Activated CD4-positive, alpha-beta T cell treated with anti-CD3 and anti-CD28 coated beads for 4 hours (primary cell): ENCODE measurements at regions not wholly inside any gene's neighbourhood (a gene's known extent, or its start where the extent isn't known, plus 50 kb on each side); places are given as distances from the start of the nearest gene placed in this dataset.
"Not testable (repeated sequence)": the region's sequence is repeated elsewhere in the genome, so short reads cannot be mapped to it uniquely, and the experiment has no call there.

Source experiments
- DNase-seq, 2 donors: peaks; one replicate each; pipeline ENCODE4 v3.0.0-alpha.2; 2020

DNA sequence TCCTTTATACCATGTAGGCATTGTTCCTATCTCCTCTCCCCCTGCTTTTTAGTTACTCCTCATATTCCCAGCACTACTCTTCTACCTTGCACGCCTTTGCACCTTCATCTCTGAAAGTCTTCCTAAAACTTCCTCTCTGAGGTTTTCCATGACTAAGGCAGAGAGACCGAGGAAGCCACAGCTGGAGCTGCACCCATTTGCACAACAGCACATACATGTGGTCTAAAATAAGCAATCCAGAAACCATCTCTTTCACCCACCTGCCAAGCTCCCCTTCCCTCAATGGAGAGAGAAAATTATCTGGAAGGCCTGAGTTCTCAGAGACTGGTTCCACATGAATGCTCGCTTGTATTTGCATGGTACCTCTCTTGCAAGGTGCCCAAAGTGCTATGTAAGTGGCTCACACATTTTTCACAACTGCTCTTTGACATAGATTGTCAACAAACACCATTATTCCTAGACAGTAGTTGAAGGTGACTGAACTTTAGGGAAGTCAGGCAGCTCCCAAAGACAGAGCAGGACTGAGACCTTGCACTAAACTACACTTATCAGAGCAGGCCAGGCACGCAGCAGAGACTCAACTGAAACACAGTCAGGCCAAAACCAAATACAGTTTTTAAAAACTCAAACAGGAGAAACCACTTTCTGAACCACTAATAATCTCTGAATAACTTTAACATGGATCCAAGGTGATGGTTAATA lies 313.2 kb downstream of the TFAP2A start:
- no peak for DNase-seq

DNA sequence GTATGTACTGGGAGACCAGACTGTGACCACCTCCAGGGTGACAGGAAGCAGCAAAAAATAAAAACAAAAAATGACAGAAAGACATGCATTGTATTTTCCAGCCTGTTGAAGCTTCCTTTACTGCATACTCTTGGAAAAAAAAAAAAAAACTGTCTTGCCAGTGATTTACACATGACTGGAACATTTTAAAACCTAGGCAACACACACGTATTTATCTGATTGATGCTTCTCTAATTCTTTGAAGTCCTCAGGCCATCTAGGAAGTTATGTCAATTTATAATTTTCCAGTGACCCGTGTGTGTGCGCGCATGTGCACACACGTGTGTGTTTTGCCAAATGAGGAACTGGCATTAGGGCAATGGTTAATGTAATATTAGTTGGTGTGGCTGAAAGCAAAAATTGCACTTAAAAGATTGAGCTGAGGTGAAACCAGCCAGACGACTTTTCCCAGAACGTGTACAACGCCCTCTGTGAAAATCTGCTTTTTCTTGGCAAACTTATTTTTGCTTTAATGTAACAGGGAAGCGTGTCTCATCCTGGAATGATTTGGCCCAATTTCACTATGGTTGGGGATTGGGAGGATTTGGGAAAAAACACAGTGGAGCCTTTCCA lies 315.2 kb downstream of the TFAP2A start:
- DNase-seq: no peak

DNA sequence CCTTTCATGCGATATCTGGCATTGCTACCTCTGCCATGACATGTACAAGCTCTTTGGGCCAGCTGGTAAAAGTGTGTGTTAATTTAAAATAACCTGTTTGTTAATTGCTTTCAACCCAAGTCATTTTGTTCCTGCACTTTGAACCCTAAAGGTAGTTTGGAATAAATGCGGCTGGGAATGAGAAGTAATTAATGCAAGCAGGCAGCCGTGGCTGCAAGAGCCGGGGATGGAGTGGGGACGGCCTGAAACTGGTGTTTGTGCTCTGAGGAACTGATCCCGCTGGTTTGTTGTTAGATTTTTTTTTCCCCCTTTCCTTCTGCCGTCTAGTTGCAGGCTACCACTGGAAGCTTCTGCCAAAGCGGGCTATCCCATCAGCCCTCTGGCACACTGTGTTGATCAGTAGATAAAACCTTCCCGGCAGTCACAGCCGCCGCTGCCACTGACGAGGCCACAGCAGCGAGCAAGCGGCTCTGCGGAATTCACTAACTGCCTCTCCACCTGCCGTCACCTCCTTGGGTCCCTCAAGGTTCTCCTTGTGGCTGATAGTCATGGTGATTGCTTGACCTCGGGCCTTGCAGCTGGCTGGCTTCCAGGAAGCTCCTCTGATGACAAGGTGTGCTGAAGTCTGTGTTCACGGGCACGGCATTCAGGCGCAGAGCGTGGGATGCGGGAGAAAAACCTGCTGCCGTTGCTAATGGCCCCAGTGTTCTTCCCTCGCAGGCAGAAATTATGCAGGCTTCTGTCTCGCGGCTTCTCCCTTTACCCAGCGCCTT lies 315.9 kb downstream of the TFAP2A start:
- no peak for DNase-seq

DNA sequence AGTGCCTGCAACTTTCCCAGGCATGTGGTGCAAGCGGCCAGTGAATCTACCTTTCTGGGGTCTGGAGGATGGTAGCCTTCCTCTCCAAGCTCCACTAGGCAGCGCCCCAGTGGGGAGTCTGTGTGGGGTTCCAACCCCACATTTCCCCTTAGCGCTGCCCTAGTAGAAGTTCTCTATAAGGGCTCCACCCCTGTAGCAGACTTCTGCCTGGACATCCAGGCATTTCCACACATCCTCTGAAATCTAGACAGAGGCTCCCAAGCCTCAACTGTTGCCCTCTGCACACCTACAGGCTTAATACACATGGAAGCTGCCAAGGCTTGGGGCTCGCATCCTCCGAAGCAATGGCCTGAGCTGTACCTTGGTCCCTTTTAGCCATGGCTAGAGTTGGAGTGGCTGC lies 321.6 kb downstream of the TFAP2A start:
- DNase-seq: no peak

DNA sequence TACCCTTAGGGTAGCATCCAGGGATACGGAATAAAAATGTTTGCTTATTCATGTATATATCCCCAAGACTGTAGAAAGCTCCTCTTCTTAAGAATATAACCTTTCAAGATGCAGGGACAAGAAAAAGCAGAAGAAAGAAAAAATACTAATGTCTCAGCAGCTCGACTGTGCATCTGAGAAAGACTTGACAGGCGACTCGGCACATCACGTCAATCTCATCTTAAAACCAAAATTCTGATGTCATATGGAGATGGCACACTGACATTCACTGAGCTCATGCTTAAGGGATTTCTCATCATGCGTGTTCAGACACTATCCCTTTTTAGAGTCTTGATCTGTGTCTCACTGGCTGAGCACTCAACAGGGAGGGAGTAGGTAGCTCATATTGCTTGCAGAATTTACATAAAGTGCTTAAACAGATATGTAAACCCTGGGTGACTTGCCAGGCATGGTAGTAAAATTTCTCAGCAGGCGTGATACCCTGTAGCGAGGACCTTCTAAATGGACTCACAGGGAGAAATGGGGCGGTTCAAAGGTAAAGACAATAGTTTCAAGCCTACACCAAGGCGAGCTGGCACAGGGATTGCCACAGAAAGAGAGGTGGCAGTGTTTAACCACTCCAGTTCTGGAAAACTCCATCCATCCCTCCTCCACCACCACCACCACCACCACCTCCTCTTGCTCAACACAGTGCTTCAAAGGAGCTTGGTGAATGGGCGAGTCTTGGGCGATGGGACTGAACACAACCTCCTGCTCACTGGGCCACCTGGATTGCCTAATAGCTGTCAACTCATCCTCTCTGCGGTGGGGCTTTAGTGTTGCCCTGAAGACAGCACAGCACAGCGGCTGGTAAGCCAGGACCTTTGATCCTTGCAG lies 330.5 kb downstream of the TFAP2A start:
- DNase-seq: no peak

DNA sequence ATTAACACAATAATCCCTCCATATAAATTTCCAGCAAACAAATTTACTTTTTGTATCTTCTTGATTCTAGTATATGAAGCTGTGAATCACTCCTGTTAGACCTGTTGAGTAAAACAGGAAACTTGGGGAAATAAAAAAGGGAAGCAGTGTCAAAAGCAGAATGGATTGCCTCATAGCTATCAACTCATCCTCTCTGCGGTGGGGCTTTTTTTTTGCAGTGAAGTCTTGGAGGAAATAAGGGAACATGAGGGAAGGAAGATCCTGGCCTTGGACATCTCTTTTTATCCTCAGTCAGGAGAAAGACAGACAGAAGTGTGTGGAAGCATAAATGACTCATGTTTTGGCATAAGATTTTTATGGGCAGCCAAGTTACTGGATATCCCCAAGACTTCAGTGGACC lies 332.5 kb downstream of the TFAP2A start:
- no peak for DNase-seq

DNA sequence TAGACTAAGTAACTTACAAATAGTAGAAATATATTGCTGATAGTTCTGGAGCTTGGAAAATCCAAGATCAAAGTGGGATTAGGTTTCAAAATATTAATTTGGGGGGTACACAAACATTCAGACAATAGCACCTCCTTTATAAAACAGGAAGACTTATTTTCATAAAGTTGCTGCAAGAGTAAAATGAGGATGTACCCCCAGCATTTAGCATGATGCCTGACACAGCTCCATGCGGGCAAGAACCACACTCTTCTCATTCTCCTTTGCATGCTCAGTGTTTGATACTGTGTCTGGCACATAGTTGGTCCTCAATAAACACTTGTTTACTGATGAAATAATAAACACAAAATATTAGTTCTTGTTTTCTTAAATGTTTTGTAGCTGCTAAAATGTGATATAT lies 332.9 kb downstream of the TFAP2A start:
- no peak for DNase-seq

DNA sequence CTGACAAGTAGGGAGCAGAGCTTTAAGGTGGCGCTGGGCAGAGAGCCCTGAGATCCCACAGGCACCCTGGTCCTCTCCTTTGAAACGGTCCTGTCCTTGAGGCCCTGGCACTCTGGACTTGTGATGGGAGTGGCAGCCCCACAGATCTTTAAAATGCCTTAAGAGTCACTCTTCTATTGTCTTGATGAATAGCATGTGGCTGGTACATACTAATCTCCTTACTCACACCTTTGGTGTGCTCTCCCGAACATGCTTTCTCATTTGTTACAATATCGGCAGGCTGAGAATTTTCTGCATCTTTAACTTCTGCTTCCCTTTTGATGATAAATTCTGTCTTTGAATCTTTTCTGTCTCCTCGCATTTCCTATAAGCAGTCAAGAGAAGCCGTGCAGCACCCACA lies 333.8 kb downstream of the TFAP2A start:
- no peak for DNase-seq

DNA sequence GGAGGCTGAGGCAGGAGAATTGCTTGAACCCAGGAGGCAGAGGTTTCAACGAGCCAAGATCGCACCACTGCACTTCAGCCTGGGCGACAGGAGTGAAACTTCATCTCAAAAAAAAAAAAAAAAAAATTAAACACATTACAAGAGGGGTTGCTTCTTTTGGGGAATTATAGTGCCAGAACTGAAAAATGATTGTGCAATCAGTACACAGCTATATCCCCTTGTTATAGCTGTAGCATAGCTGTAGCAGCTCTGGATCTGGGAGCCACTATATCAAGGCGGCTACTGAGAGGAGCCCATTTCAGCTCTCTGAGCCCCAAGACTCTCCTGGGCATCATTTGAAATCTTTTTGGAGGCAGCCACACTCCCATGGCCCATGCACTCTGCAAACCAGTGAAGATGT lies 334.3 kb downstream of the TFAP2A start:
- no peak for DNase-seq

DNA sequence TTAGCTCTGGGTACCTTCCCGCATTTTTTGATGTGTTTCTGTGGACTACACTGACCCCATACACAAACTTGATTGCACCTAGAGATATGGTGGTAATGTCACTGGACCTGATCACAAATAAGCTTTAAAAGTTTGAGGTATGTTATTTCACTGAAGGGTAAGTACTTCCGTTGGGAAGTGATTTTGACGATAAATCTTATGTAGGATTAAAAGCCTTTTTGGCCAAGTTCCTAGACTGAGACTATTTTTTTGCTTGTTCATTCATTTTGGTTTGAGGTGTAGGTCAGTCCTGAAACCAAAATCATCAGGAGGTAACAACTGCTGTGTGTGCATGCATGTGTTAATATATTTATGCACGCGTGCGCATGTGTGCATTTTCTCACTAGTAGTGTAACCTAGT lies 336.3 kb downstream of the TFAP2A start:
- no peak for DNase-seq

DNA sequence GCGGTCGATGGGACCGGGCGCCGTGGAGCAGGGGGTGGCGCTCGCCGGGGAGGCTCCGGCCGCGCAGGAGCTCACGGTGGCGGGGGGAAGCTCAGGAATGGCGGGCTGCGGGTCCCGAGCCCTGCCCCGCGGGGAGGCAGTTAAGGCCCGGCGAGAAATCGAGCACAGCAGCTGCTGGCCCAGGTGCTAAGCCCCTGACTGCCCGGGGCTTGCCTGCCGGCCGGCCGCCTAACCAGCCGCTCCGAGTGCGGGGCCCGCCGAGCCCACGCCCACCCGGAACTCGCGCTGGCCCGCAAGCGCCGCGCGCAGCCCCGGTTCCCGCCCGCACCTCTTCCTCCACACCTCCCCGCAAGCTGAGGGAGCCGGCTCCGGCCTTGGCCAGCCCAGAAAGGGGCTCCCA lies 340.1 kb downstream of the TFAP2A start:
- DNase-seq: not testable (repeated sequence)

DNA sequence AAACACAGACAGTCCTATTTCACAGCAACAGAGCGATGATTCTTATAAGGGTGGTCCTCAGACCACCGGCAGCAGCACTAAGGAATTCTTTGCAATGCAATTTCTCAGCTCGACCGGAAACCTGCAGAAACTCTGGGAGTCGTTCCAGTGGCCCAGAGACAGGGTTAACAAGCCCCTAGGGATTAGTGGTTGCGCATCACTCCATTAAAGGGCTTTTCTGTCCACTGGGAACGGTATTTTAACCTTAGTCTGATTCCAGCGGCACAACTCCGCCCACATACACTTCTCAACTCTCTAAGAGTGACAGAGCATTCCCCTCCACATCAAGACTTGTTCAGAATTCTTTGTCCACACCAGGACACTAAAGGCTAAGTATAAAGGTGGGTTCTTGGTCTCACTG lies 341.5 kb downstream of the TFAP2A start:
- DNase-seq: no peak

DNA sequence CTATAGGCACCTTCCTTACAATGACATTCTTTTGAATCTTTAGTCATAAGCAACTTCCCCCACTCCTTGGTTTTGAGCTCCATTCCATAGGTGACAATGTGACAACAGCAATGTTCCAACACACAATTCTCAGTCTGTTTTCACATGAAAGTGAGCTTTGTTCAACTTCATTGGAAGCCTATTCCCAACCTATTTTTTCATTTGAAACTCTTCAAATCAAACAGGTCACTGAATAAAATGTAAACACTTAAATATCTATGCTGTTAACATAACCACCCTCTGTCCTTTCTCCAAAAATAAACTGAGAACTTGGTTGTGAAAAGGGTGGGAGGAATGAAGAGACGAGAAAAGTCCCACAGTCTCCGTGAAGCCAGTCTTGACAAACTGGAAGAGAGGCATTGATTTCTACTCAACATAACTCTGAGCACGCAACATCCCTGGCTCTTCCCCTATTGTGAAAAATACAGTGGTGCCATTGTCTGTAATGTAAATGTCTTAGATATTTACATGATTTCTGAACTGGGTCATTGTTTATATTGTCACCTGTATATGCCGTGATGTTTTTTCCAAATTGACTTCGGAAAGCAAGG lies 343.1 kb downstream of the TFAP2A start:
- DNase-seq: no peak

DNA sequence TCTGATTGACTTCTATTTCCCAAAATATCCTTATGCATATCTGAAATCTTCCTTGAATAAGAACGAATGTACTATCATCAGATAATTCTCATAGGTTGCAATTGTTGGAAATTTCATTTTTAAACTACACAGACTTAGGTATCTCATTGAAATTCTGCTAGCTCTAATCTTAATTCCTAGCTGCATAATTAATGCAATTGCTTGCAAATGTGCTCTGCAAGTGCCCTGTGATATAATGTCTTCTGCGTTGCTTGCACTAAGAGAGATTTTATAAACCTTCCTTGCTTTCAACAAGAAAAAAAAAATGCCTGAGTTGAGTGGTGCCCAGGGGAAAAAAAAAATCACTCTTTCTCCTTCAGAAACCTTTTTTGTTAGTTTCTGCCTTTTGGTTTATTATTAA lies 354.9 kb downstream of the TFAP2A start:
- no peak for DNase-seq

DNA sequence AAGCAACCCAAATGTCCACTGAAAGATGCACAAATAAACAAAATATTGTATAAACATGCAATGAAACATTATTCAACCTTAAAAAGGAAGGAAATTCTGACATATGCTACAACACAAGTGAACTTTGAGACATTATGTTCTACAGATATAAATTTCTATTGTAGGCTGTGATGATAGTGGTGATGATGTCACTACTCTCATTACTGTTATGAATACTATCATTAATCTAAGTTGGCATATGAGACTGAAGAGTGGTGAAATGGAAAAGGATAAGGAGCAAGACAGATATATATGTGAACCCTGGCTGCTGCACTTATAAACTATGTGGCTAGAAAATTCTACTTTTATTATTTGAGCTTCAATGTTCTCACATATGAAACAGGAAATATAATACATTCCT lies 360.2 kb downstream of the TFAP2A start:
- no peak for DNase-seq

DNA sequence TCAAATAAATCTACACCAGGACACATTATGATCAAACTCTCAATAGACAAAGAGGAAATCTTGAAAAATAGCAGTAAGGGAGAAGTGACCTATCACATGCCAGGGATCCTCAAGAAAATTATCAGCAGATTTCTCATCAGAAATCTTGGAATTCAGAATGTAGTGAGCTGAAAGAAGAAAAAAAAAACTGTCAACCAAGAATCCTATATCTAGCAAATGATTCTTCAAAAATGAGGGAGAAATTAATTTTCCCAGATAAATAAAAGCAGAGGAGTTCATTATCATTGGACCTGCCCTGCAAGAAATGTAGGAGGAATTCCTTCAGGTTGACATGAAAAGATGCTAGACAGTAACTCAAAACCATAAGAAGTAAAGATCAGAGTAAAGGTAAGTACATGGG lies 363.6 kb downstream of the TFAP2A start:
- no peak for DNase-seq

DNA sequence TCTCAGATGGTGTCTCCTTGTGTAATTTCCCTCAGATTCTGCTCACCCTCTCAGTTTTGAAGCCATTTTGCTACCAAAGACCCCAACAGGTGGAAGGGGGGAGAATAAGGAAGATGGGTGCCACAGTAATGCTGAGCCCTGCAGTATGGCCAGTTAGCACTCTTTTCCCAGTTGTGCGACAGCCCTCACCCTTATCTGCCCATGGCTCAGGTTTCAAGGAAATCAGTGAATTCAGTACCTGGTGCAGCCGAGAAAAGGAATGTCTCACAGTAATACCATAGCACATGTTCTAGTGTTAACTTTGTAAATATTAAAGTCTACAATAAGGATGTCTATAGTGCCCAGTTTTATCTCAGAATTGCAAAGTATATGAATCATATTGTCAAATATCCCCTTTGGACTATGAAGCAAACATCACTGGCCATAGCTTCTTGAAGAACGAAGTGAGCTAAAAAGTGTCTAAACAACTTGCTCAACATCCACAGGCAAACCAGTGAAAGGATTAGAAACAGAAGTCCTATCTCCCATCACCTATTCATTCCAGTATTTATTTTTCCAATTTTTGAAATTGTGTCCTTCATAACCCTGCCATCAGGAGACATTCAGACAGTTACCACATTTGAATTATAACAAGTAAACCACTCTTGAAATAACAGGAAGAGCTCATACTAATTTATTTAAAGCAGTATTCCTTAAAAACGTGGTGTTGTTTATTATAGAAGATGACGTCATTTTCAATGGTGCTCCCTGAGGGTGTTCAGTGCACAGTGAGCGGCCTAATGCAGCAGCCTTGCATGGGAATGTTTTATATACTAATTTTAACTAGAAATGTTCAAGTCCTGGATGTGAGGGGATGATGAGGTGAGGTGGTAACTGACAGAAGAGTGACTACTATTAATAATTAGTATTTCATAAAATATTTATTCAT lies 366.2 kb downstream of the TFAP2A start:
- DNase-seq: no peak

DNA sequence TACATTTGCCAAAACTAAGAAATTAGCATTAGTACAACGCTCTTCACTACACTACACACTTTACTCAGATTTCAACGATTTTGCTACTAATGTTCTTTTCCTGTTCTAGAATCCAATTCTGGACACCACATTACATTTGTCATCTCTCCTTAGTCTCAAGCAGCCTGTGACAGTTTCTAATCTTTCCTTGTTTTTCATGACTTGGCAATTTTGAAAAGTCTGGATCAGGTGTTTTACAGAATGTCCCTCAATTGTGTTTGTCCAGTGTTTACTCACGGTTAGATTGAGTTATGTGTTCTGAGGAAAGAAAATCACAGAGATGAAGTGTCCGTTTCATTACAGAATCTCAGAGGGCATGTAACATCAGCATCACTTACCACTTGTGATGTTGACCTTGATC lies 372.6 kb downstream of the TFAP2A start:
- DNase-seq: no peak

DNA sequence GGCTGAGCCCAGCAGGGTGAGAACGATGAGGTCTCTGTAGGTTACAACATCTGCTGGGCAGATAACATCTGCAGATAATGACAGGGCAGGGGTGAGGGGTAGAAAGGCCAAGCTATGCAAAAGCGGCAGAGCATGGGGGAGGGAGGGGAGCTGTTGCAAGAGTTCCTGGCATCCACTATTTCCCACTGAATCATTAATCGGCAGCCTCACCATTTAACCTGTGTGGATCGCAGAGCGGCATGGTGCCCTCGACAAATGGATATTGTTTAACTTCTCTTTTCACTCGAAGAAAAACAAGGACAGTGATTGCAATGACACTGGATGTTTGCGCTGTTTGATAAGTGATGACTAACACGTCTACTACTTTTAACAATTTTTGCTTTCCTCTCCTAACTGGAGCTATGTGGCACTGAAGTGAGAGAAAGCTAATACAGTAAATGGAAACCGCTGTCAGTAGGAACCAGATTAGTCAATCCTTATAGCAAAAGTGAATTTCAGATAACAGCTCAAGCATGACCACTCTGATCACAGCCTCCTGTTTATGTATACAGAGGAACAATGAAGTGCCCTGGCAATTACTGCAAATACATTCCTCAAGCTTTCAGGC lies 381.5 kb downstream of the TFAP2A start:
- DNase-seq: no peak

DNA sequence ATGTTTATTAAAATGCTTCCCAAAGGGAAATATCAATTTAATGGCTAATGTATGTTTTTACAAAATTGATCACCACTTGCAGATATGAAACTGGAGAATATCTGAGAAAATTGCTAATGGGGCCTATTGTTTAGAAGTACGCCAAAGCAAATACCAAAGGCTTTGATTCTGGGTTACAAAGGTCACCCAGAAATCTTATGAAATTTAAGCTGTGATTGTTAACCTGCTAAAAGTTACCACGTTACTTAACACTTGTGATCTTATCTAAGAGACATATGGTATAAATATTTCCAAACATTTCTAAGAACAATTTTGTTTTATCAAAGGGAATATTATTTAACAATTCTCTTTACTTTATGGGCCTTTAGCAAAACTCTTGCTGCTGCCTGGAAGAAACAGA lies 383.3 kb downstream of the TFAP2A start:
- no peak for DNase-seq

DNA sequence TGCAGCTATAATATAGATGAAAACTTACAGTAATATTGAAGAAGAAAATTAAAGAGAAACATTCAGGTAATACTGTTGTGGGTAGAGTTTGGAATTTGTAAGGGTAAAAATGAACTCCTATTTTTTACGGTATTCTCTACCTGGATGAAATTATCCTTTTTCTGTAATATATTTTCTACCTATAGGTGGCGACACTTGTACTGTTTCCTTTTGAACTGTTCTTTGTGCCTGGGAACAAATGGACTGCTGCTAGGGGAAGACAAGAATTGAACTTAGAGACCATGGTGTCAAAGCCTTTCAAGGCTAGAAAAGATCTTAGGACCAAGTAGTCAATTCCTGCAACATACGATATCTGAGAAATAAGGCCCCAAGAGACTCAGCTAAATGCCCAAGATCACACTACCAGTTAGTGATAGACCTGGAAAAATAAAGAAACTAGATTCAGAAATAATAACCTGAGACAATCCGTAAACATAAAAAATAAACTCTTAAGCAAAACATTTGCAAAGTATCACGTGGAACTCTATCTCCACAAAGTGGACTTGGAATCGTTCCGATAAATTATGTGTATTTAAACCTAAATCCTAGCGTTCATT lies 383.8 kb downstream of the TFAP2A start:
- DNase-seq: no peak
